OCI-LY3 (cell line): ENCODE measurements at regions not wholly inside any gene's neighbourhood (a gene's known extent, or its start where the extent isn't known, plus 50 kb on each side); places are given as distances from the start of the nearest gene placed in this dataset.

ENCODE experiments used
- H2AFZ ChIP-seq: fragments of 200-600, 300-600 bp; shearing (Covaris generic); 2 replicates; pipeline ENCODE4 v1.6.0; 2014; ENCODE audit warnings: antibody characterized with exemption, low read depth, low read length
- H3K27ac ChIP-seq: fragments of 200-600, 300-600 bp; sonication (generic); 2 replicates; pipeline ENCODE4 v1.5.1; 2014; ENCODE audit warnings: mild to moderate bottlenecking, low read length, moderate library complexity, mixed read lengths
- H3K27me3 ChIP-seq: fragments of 200-600, 300-600 bp; sonication (generic); 2 replicates; pipeline ENCODE4 v1.6.1; 2014; ENCODE audit warnings: low read depth, low read length, mixed read lengths
- H3K36me3 ChIP-seq: fragments of 200-600, 300-600 bp; sonication (generic); replicated peaks from 2 replicates; pipeline ENCODE3; 2014; ENCODE audit warnings: low read depth, low read length, mixed read lengths
- H3K4me1 ChIP-seq: fragments of 300-600, 200-600 bp; sonication (generic); 2 replicates; pipeline ENCODE4 v1.6.1; 2014; ENCODE audit warnings: low read length, mixed read lengths
- H3K4me2 ChIP-seq: fragments of 200-600, 300-600 bp; sonication (generic); 2 replicates; pipeline ENCODE4 v1.6.1; 2014; ENCODE audit warnings: low read length, mixed read lengths
- H3K4me3 ChIP-seq: fragments of 300-600, 200-600 bp; sonication (generic); 2 replicates; pipeline ENCODE4 v1.5.1; 2014; ENCODE audit warnings: antibody characterized with exemption, mild to moderate bottlenecking, low read length, moderate library complexity
- H3K79me2 ChIP-seq: fragments of 300-600, 200-600 bp; shearing (Covaris generic); 2 replicates; pipeline ENCODE4 v1.6.1; 2014; ENCODE audit warnings: mild to moderate bottlenecking, low read length, mixed read lengths
- H3K9ac ChIP-seq: fragments of 300-600, 200-600 bp; shearing (Covaris generic); 2 replicates; pipeline ENCODE4 v1.6.0; 2014; ENCODE audit warnings: mild to moderate bottlenecking, low read length, moderate library complexity
- H3K9me3 ChIP-seq: fragments of 200-600, 300-600 bp; shearing (Covaris generic); 2 replicates; pipeline ENCODE4 v1.6.1; 2014; ENCODE audit warnings: low read length, mixed read lengths; ENCODE audit not compliant: insufficient read depth
- H4K20me1 ChIP-seq: fragments of 200-600, 300-600 bp; sonication (generic); 2 replicates; pipeline ENCODE4 v1.6.1; 2016; ENCODE audit warnings: low read length, mixed read lengths; ENCODE audit not compliant: insufficient read depth
- CTCF ChIP-seq: fragments of 200-600, 300-600 bp; sonication (generic); IDR thresholded peaks from 2 replicates; pipeline ENCODE4 v1.5.1; 2014; ENCODE audit warnings: antibody characterized with exemption, low read length, low read depth
- EZH2phosphoT487 ChIP-seq: fragments of 200-600 bp; shearing (Covaris generic); IDR thresholded peaks from 2 replicates; pipeline ENCODE4 v1.6.1; 2018; ENCODE audit warnings: antibody characterized with exemption, mixed run types, low read depth

DNA sequence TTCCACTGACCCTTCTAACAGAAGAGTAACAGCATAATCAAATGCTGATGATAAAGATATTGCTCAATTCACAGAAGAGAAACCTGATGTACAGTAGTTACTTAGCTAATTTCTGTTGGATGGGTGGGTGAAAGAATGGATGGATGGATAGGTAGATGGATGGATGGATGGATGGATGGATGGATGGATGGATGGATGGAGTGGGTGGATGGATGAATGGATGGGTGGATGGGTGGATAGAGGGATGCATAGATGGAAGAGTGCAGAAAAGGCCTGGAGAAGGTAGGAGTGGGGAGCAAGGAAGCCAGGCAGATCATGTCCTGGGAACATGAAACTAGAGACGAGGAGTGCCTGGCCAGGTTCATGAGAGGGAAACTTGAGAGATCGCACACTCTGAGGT lies 520.9 kb downstream of the BCL11B start:
- no peaks in the 10 kb centered on the region for H3K9me3 ChIP-seq
- TF ChIP-seq CTCF (no peak), EZH2phosphoT487 (no peak)
- no peak overlapping the region for H2AFZ ChIP-seq
- no peak overlapping the region for H3K9ac ChIP-seq
- no peaks in the 10 kb centered on the region for H3K79me2 ChIP-seq
- H3K4me1 ChIP-seq = no peaks in the 10 kb centered on the region
- no peaks in the 10 kb centered on the region for H4K20me1 ChIP-seq
- H3K27me3 ChIP-seq = no peaks in the 10 kb centered on the region
- no peak overlapping the region for H3K4me3 ChIP-seq
- H3K36me3 ChIP-seq = no peaks in the 10 kb centered on the region
- no peak overlapping the region for H3K27ac ChIP-seq
- H3K4me2 ChIP-seq = no peak overlapping the region

DNA sequence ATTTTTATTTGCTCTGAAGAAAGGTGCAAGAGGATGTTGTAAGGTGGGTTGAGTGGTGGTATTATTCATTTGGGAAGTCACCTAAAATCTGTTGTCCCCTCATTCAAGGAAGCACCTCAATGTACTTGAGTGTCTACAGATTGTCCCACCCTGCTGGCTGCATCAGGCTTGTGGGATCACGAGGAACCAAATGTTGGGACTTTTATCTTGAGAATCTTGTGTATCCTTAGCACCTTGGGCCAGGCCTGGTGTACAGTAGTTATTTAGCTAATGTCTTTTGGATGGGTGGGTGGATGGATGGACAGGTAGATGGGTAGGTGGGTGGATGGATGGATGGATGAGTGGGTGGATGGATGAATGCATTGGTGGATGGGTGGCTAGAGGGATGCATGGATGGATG lies 519.3 kb downstream of the BCL11B start:
- no peaks in the 10 kb centered on the region for H3K79me2 ChIP-seq
- H3K36me3 ChIP-seq = no peaks in the 10 kb centered on the region
- H3K4me1 ChIP-seq = peaks cover 5% of the 10 kb centered on the region
- no peak for TF ChIP-seq CTCF
- no peak for TF ChIP-seq EZH2phosphoT487
- no peaks in the 10 kb centered on the region for H3K27me3 ChIP-seq
- H4K20me1 ChIP-seq = no peaks in the 10 kb centered on the region
- H3K4me3 ChIP-seq = no peak overlapping the region
- H3K9me3 ChIP-seq = no peaks in the 10 kb centered on the region
- H3K9ac ChIP-seq = no peak overlapping the region
- no peak overlapping the region for H3K4me2 ChIP-seq
- no peak overlapping the region for H2AFZ ChIP-seq
- H3K27ac ChIP-seq = no peak overlapping the region

GRCh38 chr14:98754343-98755020 lies 517.5 kb downstream of the BCL11B start:
- Histone ChIP-seq H3K4me3 (no peak overlapping the region), H3K27me3 (no peaks in the 10 kb centered on the region), H3K4me1 (peaks cover 15% of the 10 kb centered on the region), H3K9ac (no peak overlapping the region), H4K20me1 (no peaks in the 10 kb centered on the region), H2AFZ (0 out of 2 replicates have a peak overlapping the region, but pooled peaks have one; percentile 19), H3K27ac (no peak overlapping the region), H3K79me2 (no peaks in the 10 kb centered on the region), H3K4me2 (no peak overlapping the region), H3K36me3 (no peaks in the 10 kb centered on the region), H3K9me3 (no peaks in the 10 kb centered on the region)
- no peak for TF ChIP-seq CTCF
- TF ChIP-seq EZH2phosphoT487 = no peak

- Histone ChIP-seq H3K36me3 (no peaks in the 10 kb centered on the region), H3K27me3 (no peaks in the 10 kb centered on the region), H3K27ac (no peak overlapping the region), H3K4me1 (peaks cover 15% of the 10 kb centered on the region), H3K4me2 (no peak overlapping the region), H3K9me3 (no peaks in the 10 kb centered on the region), H2AFZ (no peak overlapping the region), H3K4me3 (no peak overlapping the region), H3K79me2 (no peaks in the 10 kb centered on the region), H4K20me1 (no peaks in the 10 kb centered on the region), H3K9ac (no peak overlapping the region)
- TF ChIP-seq EZH2phosphoT487 = no peak
- TF ChIP-seq CTCF = no peak
These were observed 515.2 kb downstream of the BCL11B start for GRCh38 chr14:98756749-98757148.
